ENCODE measurements at regions not wholly inside any gene's neighbourhood (a gene's known extent, or its start where the extent isn't known, plus 50 kb on each side); places are given as distances from the start of the nearest gene placed in this dataset.

GRCh38 chr3:127106456-127106855 lies 86.5 kb upstream of the PRR23E start:
- H4K8ac ChIP-seq (replicated peaks; ENCODE audit: insufficient read length, low read depth, low read length), result no peak overlapping the region
- no peak overlapping the region for H4K91ac ChIP-seq (ENCODE audit: insufficient read length, low read depth, low read length)
- no peaks in the 10 kb centered on the region for H4K20me1 ChIP-seq (ENCODE audit: control insufficient read depth, insufficient read depth, insufficient read length)
- no peaks in the 10 kb centered on the region for H3K79me1 ChIP-seq (ENCODE audit: insufficient read depth, low read depth, low read length, poor library complexity, severe bottlenecking)
- no peaks in the 10 kb centered on the region for H3K27me3 ChIP-seq (ENCODE audit: insufficient read depth, low read length)
- no peak overlapping the region for H3K27ac ChIP-seq (ENCODE audit: insufficient read length, low read depth, low read length)
- H4K5ac ChIP-seq (ENCODE audit: insufficient read length, low read depth, low read length), result no peak overlapping the region
- H2BK5ac ChIP-seq (ENCODE audit: insufficient read length, low read length), result no peak overlapping the region
- no peak for DNase-seq
- no peak overlapping the region for H2BK120ac ChIP-seq (ENCODE audit: low read depth, low read length, poor library complexity, severe bottlenecking)
- H3K23me2 ChIP-seq (ENCODE audit: insufficient read length, low read depth, low read length, poor library complexity, severe bottlenecking), result no peaks in the 10 kb centered on the region
- H3K4ac ChIP-seq (ENCODE audit: low read depth, low read length), result no peak overlapping the region
- no peak overlapping the region for H2BK20ac ChIP-seq (ENCODE audit: low read depth, low read length, poor library complexity, severe bottlenecking)
- H2AK5ac ChIP-seq (ENCODE audit: insufficient read length, low read length), result no peak overlapping the region
- no peak overlapping the region for H3K56ac ChIP-seq (ENCODE audit: insufficient read length, low read depth, low read length)
- no CpG with 5 or more reads among the region's 9 CpGs for WGBS (ENCODE audit: extremely low coverage, insufficient read length, low lambda C conversion rate)
- no peak overlapping the region for H3K18ac ChIP-seq (ENCODE audit: insufficient read length, low read depth, low read length)
- H2BK12ac ChIP-seq (ENCODE audit: insufficient read length, low read depth, low read length), result no peak overlapping the region
- no peak overlapping the region for H3K27ac Mint-ChIP-seq
- no peak overlapping the region for H3K4me3 Mint-ChIP-seq
- H2BK15ac ChIP-seq (ENCODE audit: low read depth, low read length), result no peak overlapping the region
- H3K36me3 Mint-ChIP-seq (ENCODE audit: insufficient read depth in 1 of 3, low read depth in 3 of 3), result peaks cover 0 to 12% (median 2%) of the 10 kb centered on the region in 3 experiments; a peak in 3 of 7 replicates
- H3K4me2 ChIP-seq (ENCODE audit: insufficient read depth, insufficient read length, low read length), result no peak overlapping the region
- H3K9me3 ChIP-seq (ENCODE audit: control insufficient read depth, low read depth, low read length), result no peaks in the 10 kb centered on the region
- H3K9ac ChIP-seq (ENCODE audit: extremely low read depth, insufficient read length, low read length), result no peak overlapping the region
- no peak overlapping the region for H2AFZ ChIP-seq (ENCODE audit: low read length)
- no peaks in the 10 kb centered on the region for H3K4me1 ChIP-seq (ENCODE audit: insufficient read depth, low read length)
- H3K14ac ChIP-seq (ENCODE audit: insufficient read depth, low read length), result no peak overlapping the region
- H3K9me3 Mint-ChIP-seq, result peaks cover 5 to 8% of the 10 kb centered on the region in 2 experiments; a peak in 4 of 5 replicates
- H3T11ph ChIP-seq (ENCODE audit: low read length), result no peak overlapping the region
- H3K27me3 Mint-ChIP-seq (ENCODE audit: low read depth), result peaks cover 1% of the 10 kb centered on the region
- peaks cover 36 to 40% of the 10 kb centered on the region in 2 experiments for H3K4me1 Mint-ChIP-seq
- H3K23ac ChIP-seq (ENCODE audit: insufficient read length, low read depth, low read length), result no peak overlapping the region
- no peak for TF ChIP-seq CTCF (conservative IDR thresholded peaks at IDR 0.05)
- no peaks in the 10 kb centered on the region for H3K79me2 ChIP-seq (ENCODE audit: insufficient read depth, low read length)

Data from H9 (cell line).